ENCODE measurements at regions not wholly inside any gene's neighbourhood (a gene's known extent, or its start where the extent isn't known, plus 50 kb on each side); places are given as distances from the start of the nearest gene placed in this dataset.

GRCh38 chr6:144578385-144579350 lies 293.5 kb downstream of the UTRN start:
- Histone ChIP-seq H3K27ac (no peak overlapping the region), H3K36me3 (no peaks in the 10 kb centered on the region), H3K4me1 (ENCODE audit: control insufficient read depth in 1 of 2, low read depth in 2 of 2) (peaks cover 0 to 3% of the 10 kb centered on the region in 2 donors), H3K27me3 (replicated peaks; ENCODE audit: insufficient read depth) (no peaks in the 10 kb centered on the region), H3K9me3 (no peaks in the 10 kb centered on the region), H3K4me3 (no peak overlapping the region)
- ATAC-seq (ENCODE audit: insufficient number of reproducible peaks, low FRiP score, low read depth) = no peak
- DNase-seq (ENCODE audit: low spot score) = no peak
- no peak for TF ChIP-seq CTCF (IDR thresholded peaks at IDR 0.05)

- no peaks in the 10 kb centered on the region for H3K27me3 ChIP-seq (replicated peaks; ENCODE audit: insufficient read depth)
- no peaks in the 10 kb centered on the region for H3K36me3 ChIP-seq
- DNase-seq (ENCODE audit: low spot score) (no peak), ATAC-seq (ENCODE audit: insufficient number of reproducible peaks, low FRiP score, low read depth) (no peak)
- no peaks in the 10 kb centered on the region for H3K9me3 ChIP-seq
- TF ChIP-seq CTCF (IDR thresholded peaks at IDR 0.05) = no peak
- H3K4me3 ChIP-seq = no peak overlapping the region
- peaks cover 0 to 3% of the 10 kb centered on the region in 2 donors for H3K4me1 ChIP-seq (ENCODE audit: control insufficient read depth in 1 of 2, low read depth in 2 of 2)
- no peak overlapping the region for H3K27ac ChIP-seq
Measured at GRCh38 chr6:144580039-144580438, 294.9 kb downstream of the UTRN start.

GRCh38 chr6:144580771-144581170 lies 295.6 kb downstream of the UTRN start:
- DNase-seq (ENCODE audit: low spot score) (no peak), ATAC-seq (ENCODE audit: insufficient number of reproducible peaks, low FRiP score, low read depth) (no peak)
- Histone ChIP-seq H3K4me3 (no peak overlapping the region), H3K36me3 (no peaks in the 10 kb centered on the region), H3K27me3 (replicated peaks; ENCODE audit: insufficient read depth) (no peaks in the 10 kb centered on the region), H3K9me3 (no peaks in the 10 kb centered on the region), H3K27ac (no peak overlapping the region), H3K4me1 (ENCODE audit: control insufficient read depth in 1 of 2, low read depth in 2 of 2) (peaks cover 0 to 3% of the 10 kb centered on the region in 2 donors)
- TF ChIP-seq CTCF (IDR thresholded peaks at IDR 0.05) = no peak

GRCh38 chr6:144581812-144582537 lies 296.8 kb downstream of the UTRN start:
- DNase-seq (ENCODE audit: low spot score) (no peak), ATAC-seq (ENCODE audit: insufficient number of reproducible peaks, low FRiP score, low read depth) (no peak)
- no peaks in the 10 kb centered on the region for H3K27me3 ChIP-seq (replicated peaks; ENCODE audit: insufficient read depth)
- no peak overlapping the region for H3K4me3 ChIP-seq
- H3K36me3 ChIP-seq = no peaks in the 10 kb centered on the region
- no peak overlapping the region for H3K27ac ChIP-seq
- TF ChIP-seq CTCF (IDR thresholded peaks at IDR 0.05) = no peak
- H3K9me3 ChIP-seq = no peaks in the 10 kb centered on the region
- H3K4me1 ChIP-seq (ENCODE audit: control insufficient read depth in 1 of 2, low read depth in 2 of 2) = peaks cover 0 to 3% of the 10 kb centered on the region in 2 donors

- Histone ChIP-seq H3K36me3 (no peaks in the 10 kb centered on the region), H3K27ac (no peak overlapping the region), H3K27me3 (replicated peaks; ENCODE audit: insufficient read depth) (no peaks in the 10 kb centered on the region), H3K4me3 (no peak overlapping the region), H3K4me1 (ENCODE audit: control insufficient read depth in 1 of 2, low read depth in 2 of 2) (peaks cover 0 to 3% of the 10 kb centered on the region in 2 donors), H3K9me3 (no peaks in the 10 kb centered on the region)
- ATAC-seq (ENCODE audit: insufficient number of reproducible peaks, low FRiP score, low read depth) = no peak
- no peak for DNase-seq (ENCODE audit: low spot score)
- no peak for TF ChIP-seq CTCF (IDR thresholded peaks at IDR 0.05)
Measured at GRCh38 chr6:144582939-144583613, 297.9 kb downstream of the UTRN start.
